CD14-positive monocyte (primary cell): ENCODE measurements at regions not wholly inside any gene's neighbourhood (a gene's known extent, or its start where the extent isn't known, plus 50 kb on each side); places are given as distances from the start of the nearest gene placed in this dataset.

Experiments
- DNase-seq, 3 donors: peaks; one replicate each; pipeline ENCODE4 v3.0.0-alpha.2; 2011 to 2022
- H2AFZ ChIP-seq: 2 replicates; pipeline ENCODE4 v1.6.0; 2012; ENCODE audit warnings: mild to moderate bottlenecking, low read depth, low read length, inconsistent platforms; ENCODE audit not compliant: insufficient read depth, poor library complexity, severe bottlenecking
- H3K27ac ChIP-seq, 2 donors: 1 replicate in 1 of 2; 2 replicates in 1 of 2; pipeline ENCODE4 v1.5.1; 2012 to 2013; ENCODE audit warnings: low read length in 2 of 2, control low read depth in 1 of 2, inconsistent platforms in 1 of 2, low read depth in 1 of 2, mild to moderate bottlenecking in 1 of 2
- H3K27me3 ChIP-seq, 2 donors: one replicate each; pipeline versions ENCODE4 v1.6.0 to v1.6.1; 2011 to 2013; ENCODE audit warnings: low read length in 2 of 2; ENCODE audit not compliant: control insufficient read depth in 2 of 2, insufficient read depth in 2 of 2
- H3K36me3 ChIP-seq, 2 donors: replicated peaks in 1 of 2; 1 replicate in 1 of 2; 2 replicates in 1 of 2; pipeline versions ENCODE4 v1.5.1 to v1.6.1; 2012 to 2013; ENCODE audit warnings: low read length in 2 of 2, control low read depth in 1 of 2, inconsistent platforms in 1 of 2, mild to moderate bottlenecking in 1 of 2; ENCODE audit not compliant: insufficient read depth in 2 of 2, control insufficient read depth in 1 of 2
- H3K4me1 ChIP-seq, 2 donors: 1 replicate in 1 of 2; 2 replicates in 1 of 2; pipeline versions ENCODE4 v1.5.1 to v1.6.1; 2012 to 2013; ENCODE audit warnings: low read length in 2 of 2, control low read depth in 1 of 2, inconsistent platforms in 1 of 2, mild to moderate bottlenecking in 1 of 2, moderate library complexity in 1 of 2; ENCODE audit not compliant: insufficient read depth in 2 of 2, control insufficient read depth in 1 of 2
- H3K4me2 ChIP-seq: replicated peaks from 2 replicates; pipeline ENCODE3; 2012; ENCODE audit warnings: low read length, moderate library complexity, mild to moderate bottlenecking; ENCODE audit not compliant: poor library complexity, severe bottlenecking; ENCODE audit errors: extremely low read depth
- H3K4me3 ChIP-seq, 3 experiments: fragments of 200-600 bp in 1 of 3; sonication (generic) in 1 of 3; replicated peaks in 1 of 3; 1 replicate in 2 of 3; 2 replicates in 1 of 3; pipeline ENCODE4 v1.5.1; 2011 to 2013; ENCODE audit warnings: low read length in 3 of 3, mild to moderate bottlenecking in 3 of 3, control low read depth in 2 of 3, low read depth in 2 of 3, inconsistent platforms in 1 of 3, moderate library complexity in 1 of 3
- H3K79me2 ChIP-seq: 2 replicates; pipeline ENCODE4 v1.6.0; 2012; ENCODE audit warnings: mild to moderate bottlenecking, control low read depth, inconsistent platforms, low read length, moderate library complexity; ENCODE audit not compliant: insufficient read depth
- H3K9ac ChIP-seq: 2 replicates; pipeline ENCODE4 v1.6.0; 2017; ENCODE audit warnings: low read length, mild to moderate bottlenecking; ENCODE audit not compliant: insufficient read depth, poor library complexity, severe bottlenecking
- H3K9me3 ChIP-seq, 2 donors: replicated peaks in 1 of 2; 1 replicate in 1 of 2; 2 replicates in 1 of 2; pipeline versions ENCODE4 v1.5.1 to v1.6.1; 2012 to 2013; ENCODE audit warnings: low read length in 2 of 2, control low read depth in 1 of 2; ENCODE audit not compliant: control insufficient read depth in 1 of 2, insufficient read depth in 1 of 2
- H4K20me1 ChIP-seq: 2 replicates; pipeline ENCODE4 v1.6.0; 2012; ENCODE audit warnings: mild to moderate bottlenecking, low read length, control low read depth, moderate library complexity; ENCODE audit not compliant: insufficient read depth
- H3K27ac Mint-ChIP-seq, 7 donors: one replicate each; pipeline ENCODE4 v1.8.0; 2020; ENCODE audit warnings: mild to moderate bottlenecking in 7 of 7, mixed read lengths in 7 of 7, moderate library complexity in 6 of 7, inconsistent platforms in 2 of 7
- H3K27me3 Mint-ChIP-seq, 3 donors: one replicate each; pipeline ENCODE4 v1.8.0; 2021 to 2022; ENCODE audit warnings: low read depth in 3 of 3, mild to moderate bottlenecking in 3 of 3, mixed read lengths in 3 of 3, moderate library complexity in 3 of 3, inconsistent platforms in 1 of 3
- H3K36me3 Mint-ChIP-seq, 2 donors: one replicate each; pipeline ENCODE4 v1.8.0; 2020; ENCODE audit warnings: mixed read lengths in 2 of 2, inconsistent platforms in 1 of 2, mild to moderate bottlenecking in 1 of 2
- H3K4me1 Mint-ChIP-seq: one replicate; pipeline ENCODE4 v1.8.0; 2020; ENCODE audit warnings: mild to moderate bottlenecking, mixed read lengths
- H3K4me3 Mint-ChIP-seq, 2 donors: one replicate each; pipeline ENCODE4 v1.8.0; 2020; ENCODE audit warnings: mild to moderate bottlenecking in 2 of 2, mixed read lengths in 2 of 2, moderate library complexity in 1 of 2
- H3K9me3 Mint-ChIP-seq, 7 donors: one replicate each; pipeline ENCODE4 v1.8.0; 2020 to 2022; ENCODE audit warnings: mixed read lengths in 7 of 7, mild to moderate bottlenecking in 6 of 7, moderate library complexity in 6 of 7, inconsistent platforms in 2 of 7
- WGBS: methylation state at CpG from one replicate; pipeline ENCODE4 v1.1.5; 2013; ENCODE audit warnings: missing lambda C conversion rate; ENCODE audit not compliant: insufficient coverage; 5-methylcytosine and 5-hydroxymethylcytosine counted together
- intact Hi-C, 2 donors: fragments of 100-400 bp; cut with micrococcal nuclease; formaldehyde crosslinking; loops; one replicate each; pipeline versions ENCODE4 v1.15.0 to v1.15.1; 2023
- TF ChIP-seq, protein P1 (sequence below): fragments of 200-600 bp; IDR thresholded peaks from one replicate; pipeline ENCODE4 v1.8.0; 2022; ENCODE audit warnings: antibody characterized with exemption, mild to moderate bottlenecking

DNA sequence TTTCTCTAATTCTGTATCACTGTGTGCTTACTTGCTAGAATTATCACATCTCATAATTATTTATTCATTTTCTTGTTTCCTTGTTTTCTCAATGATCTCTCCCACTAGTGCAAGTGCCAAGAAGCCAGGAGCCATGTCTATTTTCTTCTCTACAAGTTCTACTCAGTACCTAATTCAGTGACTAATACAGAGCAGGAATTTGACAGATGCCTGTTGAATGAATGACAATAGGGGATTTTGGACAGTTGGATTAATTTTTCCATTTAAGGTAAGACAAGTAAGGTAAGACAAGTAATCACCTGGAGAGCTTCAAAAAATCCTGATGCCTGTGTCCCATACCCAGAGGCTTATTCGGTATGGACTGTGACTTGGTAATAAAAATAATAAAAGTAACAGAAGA, 81.0 kb downstream of the EDN1 start:
- H3K4me1 Mint-ChIP-seq = peaks cover 24% of the 10 kb centered on the region
- Histone ChIP-seq H3K4me3 (no peak overlapping the region), H3K36me3 (no peaks in the 10 kb centered on the region), H3K4me1 (peaks cover 18 to 19% of the 10 kb centered on the region in 2 donors), H4K20me1 (no peaks in the 10 kb centered on the region), H3K4me2 (no peak overlapping the region), H3K9me3 (no peaks in the 10 kb centered on the region), H3K79me2 (no peaks in the 10 kb centered on the region), H3K9ac (no peak overlapping the region), H2AFZ (no peak overlapping the region), H3K27ac (no peak overlapping the region), H3K27me3 (peaks cover 0 to 4% of the 10 kb centered on the region in 2 donors)
- no CpG with 5 or more reads among the region's 1 CpG for WGBS
- H3K9me3 Mint-ChIP-seq = no peaks in the 10 kb centered on the region
- TF ChIP-seq, protein P1, sequence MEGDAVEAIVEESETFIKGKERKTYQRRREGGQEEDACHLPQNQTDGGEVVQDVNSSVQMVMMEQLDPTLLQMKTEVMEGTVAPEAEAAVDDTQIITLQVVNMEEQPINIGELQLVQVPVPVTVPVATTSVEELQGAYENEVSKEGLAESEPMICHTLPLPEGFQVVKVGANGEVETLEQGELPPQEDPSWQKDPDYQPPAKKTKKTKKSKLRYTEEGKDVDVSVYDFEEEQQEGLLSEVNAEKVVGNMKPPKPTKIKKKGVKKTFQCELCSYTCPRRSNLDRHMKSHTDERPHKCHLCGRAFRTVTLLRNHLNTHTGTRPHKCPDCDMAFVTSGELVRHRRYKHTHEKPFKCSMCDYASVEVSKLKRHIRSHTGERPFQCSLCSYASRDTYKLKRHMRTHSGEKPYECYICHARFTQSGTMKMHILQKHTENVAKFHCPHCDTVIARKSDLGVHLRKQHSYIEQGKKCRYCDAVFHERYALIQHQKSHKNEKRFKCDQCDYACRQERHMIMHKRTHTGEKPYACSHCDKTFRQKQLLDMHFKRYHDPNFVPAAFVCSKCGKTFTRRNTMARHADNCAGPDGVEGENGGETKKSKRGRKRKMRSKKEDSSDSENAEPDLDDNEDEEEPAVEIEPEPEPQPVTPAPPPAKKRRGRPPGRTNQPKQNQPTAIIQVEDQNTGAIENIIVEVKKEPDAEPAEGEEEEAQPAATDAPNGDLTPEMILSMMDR = no peak
- DNase-seq = no peak
- no peaks in the 10 kb centered on the region for H3K36me3 Mint-ChIP-seq
- intact Hi-C loops = no loop called here
- H3K27ac Mint-ChIP-seq = peak overlapping the region in 2 of 7 donors; percentile 31 to 46
- H3K4me3 Mint-ChIP-seq = no peak overlapping the region
- peaks cover 1 to 16% (median 11%) of the 10 kb centered on the region in 3 donors for H3K27me3 Mint-ChIP-seq

DNA sequence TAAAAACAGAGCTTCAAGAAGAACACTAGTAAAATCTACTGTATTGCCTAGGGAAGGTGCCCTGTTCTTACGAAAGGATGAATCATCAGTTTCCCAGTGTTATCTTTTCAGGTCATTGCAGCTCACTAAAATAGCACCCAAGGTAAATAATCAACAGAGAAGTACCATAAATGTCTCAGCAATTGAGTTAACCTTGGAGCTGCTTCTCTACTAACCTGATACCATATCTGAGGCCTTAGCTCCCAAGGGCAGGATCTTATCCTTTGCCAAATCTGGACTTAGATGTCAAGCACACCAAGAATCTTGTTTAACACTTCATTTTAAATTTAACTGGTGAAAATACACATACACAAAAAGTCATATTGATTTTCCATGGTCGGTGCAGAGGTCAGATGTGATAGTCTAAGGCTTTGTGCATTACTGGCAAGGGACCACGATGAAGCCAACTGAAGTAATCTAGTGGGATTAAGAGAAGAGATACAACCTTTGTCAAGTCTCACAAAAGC, 81.5 kb downstream of the EDN1 start:
- intact Hi-C loops = no loop called here
- peaks cover 1 to 15% (median 11%) of the 10 kb centered on the region in 3 donors for H3K27me3 Mint-ChIP-seq
- Histone ChIP-seq H3K9me3 (no peaks in the 10 kb centered on the region), H3K4me2 (no peak overlapping the region), H3K4me1 (peaks cover 18 to 19% of the 10 kb centered on the region in 2 donors), H3K9ac (no peak overlapping the region), H3K36me3 (no peaks in the 10 kb centered on the region), H3K27me3 (peaks cover 0 to 4% of the 10 kb centered on the region in 2 donors), H4K20me1 (no peaks in the 10 kb centered on the region), H3K79me2 (no peaks in the 10 kb centered on the region), H3K4me3 (no peak overlapping the region), H3K27ac (no peak overlapping the region), H2AFZ (no peak overlapping the region)
- no peak overlapping the region for H3K27ac Mint-ChIP-seq
- no peak overlapping the region for H3K4me3 Mint-ChIP-seq
- no peaks in the 10 kb centered on the region for H3K36me3 Mint-ChIP-seq
- H3K4me1 Mint-ChIP-seq = peaks cover 24% of the 10 kb centered on the region
- no peaks in the 10 kb centered on the region for H3K9me3 Mint-ChIP-seq
- TF ChIP-seq, protein P1 = no peak
- WGBS = 17% methylated on average over 1 of the region's 3 CpGs
- peak in 1 of 3 donors; percentile 33 for DNase-seq
